A673 (cell line): ENCODE measurements at regions not wholly inside any gene's neighbourhood (a gene's known extent, or its start where the extent isn't known, plus 50 kb on each side); places are given as distances from the start of the nearest gene placed in this dataset.

Experiments used
- BruUV-seq: library from RNA; stranded (reverse); fragments of 400-500 nt; replicated peaks from 2 replicates; lab custom pipeline; 2021; lab: Mats Ljungman, UMichigan
- CTCF ChIA-PET: fragments of 300-600 bp; sonication (Branson Sonifier 250); formaldehyde crosslinking; loops from one replicate; lab custom pipeline; 2022; ENCODE audit warnings: antibody characterized with exemption; lab: Charles Lee
- POLR2A ChIA-PET: fragments of 300-600 bp; sonication (Branson Sonifier 250); formaldehyde crosslinking; loops from one replicate; lab custom pipeline; 2022; ENCODE audit warnings: antibody characterized with exemption; ENCODE audit not compliant: low non-redundant PET; lab: Charles Lee
- DNase-seq: peaks from one replicate; pipeline ENCODE4 v3.0.0-alpha.2; 2015; ENCODE audit warnings: low spot score
- H3K27ac ChIP-seq: fragments of 200-600 bp; sonication (generic); 2 replicates; pipeline ENCODE4 v1.5.1; 2016; ENCODE audit warnings: mixed run types, low read depth, mild to moderate bottlenecking, mixed read lengths, antibody characterized with exemption, low read length; ENCODE audit not compliant: poor library complexity, severe bottlenecking
- H3K27me3 ChIP-seq: fragments of 200-600 bp; sonication (generic); replicated peaks from 2 replicates; pipeline ENCODE4 v1.6.1; 2017; ENCODE audit warnings: mixed run types, low read depth, mild to moderate bottlenecking, mixed read lengths, antibody characterized with exemption, low read length; ENCODE audit not compliant: insufficient read depth, poor library complexity
- H3K36me3 ChIP-seq: fragments of 200-600 bp; sonication (generic); 2 replicates; pipeline ENCODE4 v1.6.1; 2016; ENCODE audit warnings: mixed run types, mild to moderate bottlenecking, mixed read lengths, antibody characterized with exemption, low read length; ENCODE audit not compliant: insufficient read depth, poor library complexity, severe bottlenecking
- H3K4me1 ChIP-seq: fragments of 200-600 bp; sonication (generic); 2 replicates; pipeline ENCODE4 v1.6.1; 2017; ENCODE audit warnings: mixed run types, mild to moderate bottlenecking, mixed read lengths, antibody characterized with exemption, low read length; ENCODE audit not compliant: insufficient read depth, poor library complexity, severe bottlenecking
- H3K4me3 ChIP-seq: fragments of 200-600 bp; sonication (generic); 2 replicates; pipeline ENCODE4 v1.5.1; 2016; ENCODE audit warnings: low read depth, mixed run types, mild to moderate bottlenecking, mixed read lengths, low read length; ENCODE audit not compliant: poor library complexity, severe bottlenecking
- H3K9me3 ChIP-seq: fragments of 200-600 bp; sonication (generic); 2 replicates; pipeline ENCODE4 v1.6.1; 2016; ENCODE audit warnings: mixed run types, low read depth, mild to moderate bottlenecking, mixed read lengths, antibody characterized with exemption, low read length; ENCODE audit not compliant: poor library complexity, severe bottlenecking
- CTCF ChIP-seq: fragments of 300-800, 200-600 bp; sonication (generic); conservative IDR thresholded peaks from 2 replicates; pipeline ENCODE4 v1.5.1; 2017; ENCODE audit warnings: low read depth, mild to moderate bottlenecking, antibody characterized with exemption, low read length, moderate library complexity, mixed read lengths
- EZH2 ChIP-seq: fragments of 200-600 bp; sonication (generic); IDR thresholded peaks from 2 replicates; pipeline ENCODE4 v1.6.1; 2017; ENCODE audit warnings: borderline replicate concordance, low read depth, mild to moderate bottlenecking, mixed read lengths, antibody characterized with exemption, low read length; ENCODE audit not compliant: poor library complexity, severe bottlenecking
- intact Hi-C: fragments of 100-400 bp; cut with micrococcal nuclease; formaldehyde crosslinking; loops from one replicate; pipeline ENCODE4 v1.10.0; 2022; ENCODE audit not compliant: unreplicated experiment

DNA sequence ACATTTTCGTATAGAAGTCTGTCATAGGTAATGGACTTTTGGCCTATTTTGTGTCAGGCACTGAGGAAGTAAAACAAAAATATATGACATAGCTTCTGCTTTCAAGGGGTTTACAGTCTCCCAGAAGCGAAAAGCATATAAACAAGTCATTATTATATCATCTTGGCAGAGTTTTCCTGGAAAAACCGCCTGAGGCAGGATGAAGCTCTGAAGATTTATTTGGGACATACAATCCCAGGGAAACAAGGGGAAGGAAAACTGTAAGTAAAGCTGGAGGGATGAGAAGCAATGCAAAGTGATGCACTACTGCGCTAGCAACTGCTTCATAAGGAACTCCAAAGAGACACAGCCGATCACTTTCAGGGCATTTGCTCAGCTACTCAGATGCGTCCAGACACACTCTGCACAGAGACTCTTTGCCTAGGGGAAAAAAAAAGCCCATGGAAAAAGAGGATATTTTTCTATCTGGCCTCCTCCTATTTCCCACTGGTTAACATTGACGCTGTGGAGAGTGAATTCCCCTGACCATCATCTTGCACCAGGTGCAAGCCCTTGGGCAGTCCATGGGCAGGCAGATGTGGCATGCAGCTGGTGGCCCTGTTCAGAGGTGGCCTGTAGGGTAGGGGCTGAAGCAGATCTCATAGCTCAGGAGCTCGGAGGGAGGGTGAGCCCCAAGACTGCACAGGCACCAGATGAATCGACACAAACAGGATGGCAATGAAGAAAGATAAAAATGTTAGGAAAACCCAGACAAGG is 158.1 kb downstream of the METTL4 start:
- peaks cover 69% of the 10 kb centered on the region for H3K27me3 ChIP-seq
- intact Hi-C loops = no loop called here
- DNase-seq = no peak
- POLR2A ChIA-PET = no interaction called here
- H3K9me3 ChIP-seq = no peaks in the 10 kb centered on the region
- CTCF ChIA-PET = no interaction called here
- TF ChIP-seq EZH2 (no peak), CTCF (no peak)
- H3K27ac ChIP-seq = no peak overlapping the region
- no TSS peak for BruUV-seq
- H3K4me1 ChIP-seq = peaks cover 11% of the 10 kb centered on the region
- no peaks in the 10 kb centered on the region for H3K36me3 ChIP-seq
- H3K4me3 ChIP-seq = no peak overlapping the region

GRCh38 chr18:2414235-2414634 is 157.1 kb downstream of the METTL4 start:
- Histone ChIP-seq H3K4me3 (no peak overlapping the region), H3K9me3 (no peaks in the 10 kb centered on the region), H3K4me1 (peaks cover 11% of the 10 kb centered on the region), H3K36me3 (no peaks in the 10 kb centered on the region), H3K27ac (no peak overlapping the region), H3K27me3 (peaks cover 70% of the 10 kb centered on the region)
- intact Hi-C loops = no loop called here
- DNase-seq = no peak
- POLR2A ChIA-PET = no interaction called here
- no TSS peak for BruUV-seq
- TF ChIP-seq EZH2 (no peak), CTCF (no peak)
- CTCF ChIA-PET = no interaction called here

DNA sequence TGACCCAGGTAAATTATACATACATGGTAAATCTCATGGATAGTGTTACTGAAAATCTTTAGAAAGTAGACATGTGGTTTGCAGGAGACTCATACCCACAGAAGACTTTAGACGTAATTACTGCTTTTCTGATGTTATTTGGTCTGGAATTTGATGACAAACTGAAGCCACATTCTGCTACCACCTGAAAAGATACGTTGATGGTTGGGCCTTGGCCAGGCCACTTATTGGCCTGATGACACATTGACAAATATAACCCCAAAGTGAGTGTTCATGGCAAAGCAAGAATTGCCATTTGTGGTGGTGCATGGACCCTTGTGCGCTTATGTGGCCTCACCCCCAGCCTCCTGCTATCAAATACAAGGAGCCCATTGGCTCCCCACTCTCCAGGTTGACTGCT is 155.6 kb downstream of the METTL4 start:
- Histone ChIP-seq H3K27me3 (peaks cover 75% of the 10 kb centered on the region), H3K4me3 (no peak overlapping the region), H3K27ac (no peak overlapping the region), H3K36me3 (no peaks in the 10 kb centered on the region), H3K4me1 (peaks cover 11% of the 10 kb centered on the region), H3K9me3 (no peaks in the 10 kb centered on the region)
- ChIA-PET CTCF (no interaction called here), POLR2A (no interaction called here)
- DNase-seq = no peak
- intact Hi-C loops = no loop called here
- TF ChIP-seq CTCF = no peak
- no TSS peak for BruUV-seq
